ENCODE measurements at regions not wholly inside any gene's neighbourhood (a gene's known extent, or its start where the extent isn't known, plus 50 kb on each side); places are given as distances from the start of the nearest gene placed in this dataset.

- TF ChIP-seq CTCF (IDR thresholded peaks at IDR 0.05; ENCODE audit: control insufficient read depth, extremely low read depth, insufficient read depth), result no peak
- H3K4me3 ChIP-seq (ENCODE audit: low read depth, low read length), result no peak overlapping the region
- no peak for DNase-seq (ENCODE audit: low read depth)
Observed at GRCh38 chr2:22554453-22554852, 830.5 kb upstream of the KLHL29 start.

DNA sequence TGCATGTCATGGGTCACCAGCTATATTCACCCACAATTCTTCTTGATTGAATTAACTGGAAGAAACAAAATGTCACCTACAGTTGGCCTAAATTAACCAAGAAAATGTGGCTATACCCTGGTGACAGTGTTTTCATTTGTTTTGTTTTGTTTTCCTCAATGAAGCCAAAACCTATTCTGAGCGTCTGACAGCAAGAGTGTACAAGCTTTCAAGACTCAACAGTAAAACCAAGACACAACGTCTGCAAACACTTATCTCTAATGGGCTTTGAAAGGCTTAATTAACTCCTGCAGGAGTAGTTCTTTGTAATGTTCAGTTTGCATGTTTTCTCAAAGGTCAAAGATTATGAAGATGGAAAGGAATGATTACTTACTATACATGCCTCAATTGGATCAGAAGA lies 827.6 kb upstream of the KLHL29 start:
- TF ChIP-seq CTCF (IDR thresholded peaks at IDR 0.05; ENCODE audit: control insufficient read depth, extremely low read depth, insufficient read depth), result no peak
- DNase-seq (ENCODE audit: low read depth), result no peak
- no peak overlapping the region for H3K4me3 ChIP-seq (ENCODE audit: low read depth, low read length)

DNA sequence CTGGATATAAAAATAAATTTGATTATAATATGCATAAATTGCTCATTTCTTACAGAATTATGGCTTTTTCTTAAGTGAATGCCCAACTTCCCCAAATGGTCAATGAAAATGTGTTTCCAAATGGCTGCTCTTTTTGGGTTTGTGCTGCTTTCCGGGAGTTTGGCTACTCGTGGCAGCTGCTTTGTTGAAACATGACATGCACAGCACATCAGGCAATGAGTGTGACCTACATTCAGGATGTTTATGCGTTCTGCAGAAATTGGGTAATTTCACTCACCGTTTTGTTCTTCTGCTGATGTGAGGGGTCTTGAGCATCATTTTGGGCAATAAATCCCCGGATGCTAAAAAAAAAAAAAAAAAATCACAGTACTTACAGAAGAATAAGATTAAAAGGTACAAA lies 825.0 kb upstream of the KLHL29 start:
- TF ChIP-seq CTCF (IDR thresholded peaks at IDR 0.05; ENCODE audit: control insufficient read depth, extremely low read depth, insufficient read depth), result no peak
- H3K4me3 ChIP-seq (ENCODE audit: low read depth, low read length), result no peak overlapping the region
- no peak for DNase-seq (ENCODE audit: low read depth)

DNA sequence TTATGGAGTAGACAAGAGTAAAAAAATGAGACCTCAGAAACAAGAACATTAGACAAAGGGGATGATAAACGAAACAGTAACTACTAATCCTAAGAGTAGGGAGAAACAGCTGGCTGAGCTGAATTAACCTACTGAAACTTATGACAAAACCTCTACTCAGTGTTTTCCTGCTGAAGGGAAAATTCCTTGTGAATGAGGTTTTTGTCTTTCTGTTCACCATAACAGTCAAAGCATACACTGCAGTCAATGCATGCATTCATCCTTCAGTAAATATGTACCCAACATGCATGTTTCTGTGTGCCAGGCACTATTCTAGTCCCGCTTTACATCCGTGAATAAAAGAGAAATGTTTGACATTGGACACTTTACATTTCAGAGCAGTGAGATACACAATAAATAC lies 805.6 kb upstream of the KLHL29 start:
- no peak for DNase-seq (ENCODE audit: low read depth)
- H3K4me3 ChIP-seq (ENCODE audit: low read depth, low read length), result no peak overlapping the region
- TF ChIP-seq CTCF (IDR thresholded peaks at IDR 0.05; ENCODE audit: control insufficient read depth, extremely low read depth, insufficient read depth), result no peak

- TF ChIP-seq CTCF (IDR thresholded peaks at IDR 0.05; ENCODE audit: control insufficient read depth, extremely low read depth, insufficient read depth), result no peak
- DNase-seq (ENCODE audit: low read depth), result no peak
- H3K4me3 ChIP-seq (ENCODE audit: low read depth, low read length), result no peak overlapping the region
Observed at GRCh38 chr2:22582107-22582506, 802.9 kb upstream of the KLHL29 start.

DNA sequence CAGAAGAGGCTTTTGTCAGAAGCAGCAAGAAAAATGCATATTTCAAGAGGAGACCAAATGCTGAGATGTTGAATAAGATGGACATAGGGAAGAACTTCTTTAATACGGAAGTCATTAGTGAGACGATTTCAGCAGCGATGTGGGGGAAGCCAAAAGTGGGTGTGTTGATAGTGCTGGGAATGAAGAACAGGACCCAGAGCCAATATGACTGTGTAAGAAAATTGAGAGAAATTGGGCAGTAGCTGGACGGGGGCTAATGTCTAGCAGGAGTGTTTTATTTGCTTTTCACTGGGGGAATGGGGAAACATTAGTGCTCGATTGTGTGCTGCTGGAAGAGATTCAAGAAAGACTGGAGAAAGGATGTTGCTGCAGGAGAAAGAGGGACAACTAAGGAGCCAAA lies 788.7 kb upstream of the KLHL29 start:
- TF ChIP-seq CTCF (IDR thresholded peaks at IDR 0.05; ENCODE audit: control insufficient read depth, extremely low read depth, insufficient read depth), result no peak
- no peak for DNase-seq (ENCODE audit: low read depth)
- no peak overlapping the region for H3K4me3 ChIP-seq (ENCODE audit: low read depth, low read length)

GRCh38 chr2:22600156-22600555 lies 784.8 kb upstream of the KLHL29 start:
- DNase-seq (ENCODE audit: low read depth), result no peak
- H3K4me3 ChIP-seq (ENCODE audit: low read depth, low read length), result no peak overlapping the region
- no peak for TF ChIP-seq CTCF (IDR thresholded peaks at IDR 0.05; ENCODE audit: control insufficient read depth, extremely low read depth, insufficient read depth)

All from LNCaP clone FGC (cell line).